Left lobe of liver (tissue), 2 donors: ENCODE measurements at regions not wholly inside any gene's neighbourhood (a gene's known extent, or its start where the extent isn't known, plus 50 kb on each side); places are given as distances from the start of the nearest gene placed in this dataset.

Source experiments
- ATAC-seq: fragments of 200-7000 bp; cut with Tn5 transposase; one replicate; pipeline ENCODE4 v1.9.1; 2020; ENCODE audit warnings: mild to moderate bottlenecking, moderate library complexity
- DNase-seq: peaks from one replicate; pipeline ENCODE4 v3.0.0-alpha.2; 2020; ENCODE audit warnings: low spot score
- donor health status: DM: no; HTN: no; CAD: no; lungs with moderate emphysema.
- donor health status: DM: no; HTN: yes; CAD: no.

GRCh38 chr13:33464345-33464744 is 178.8 kb upstream of the STARD13 start:
- DNase-seq (no peak), ATAC-seq (no peak)

- DNase-seq (no peak), ATAC-seq (no peak)
Observed at GRCh38 chr13:33466262-33466661, 180.7 kb upstream of the STARD13 start.

- no peak for ATAC-seq
- no peak for DNase-seq
Observed at GRCh38 chr13:33467556-33467955, 182.0 kb upstream of the STARD13 start.

GRCh38 chr13:33471204-33471603 is 185.6 kb upstream of the STARD13 start:
- no peak for DNase-seq
- no peak for ATAC-seq

- no peak for ATAC-seq
- DNase-seq: no peak
Observed at GRCh38 chr13:33472446-33472845, 186.9 kb upstream of the STARD13 start.

GRCh38 chr13:33479105-33479504 is 193.6 kb upstream of the STARD13 start:
- no peak for ATAC-seq

GRCh38 chr13:33480561-33480960 is 195.0 kb upstream of the STARD13 start:
- ATAC-seq (no peak), DNase-seq (no peak)

More at GRCh38 chr13:33479105-33479504, 193.6 kb upstream of the STARD13 start:
- no peak for DNase-seq

GRCh38 chr13:33483471-33483870 is 197.9 kb upstream of the STARD13 start:
- no peak for DNase-seq
- ATAC-seq: no peak

GRCh38 chr13:33485247-33485646 is 199.7 kb upstream of the STARD13 start:
- DNase-seq (no peak), ATAC-seq (no peak)

- DNase-seq (no peak), ATAC-seq (peak; percentile 61)
Observed at GRCh38 chr13:33487575-33488243, 202.2 kb upstream of the STARD13 start.

GRCh38 chr13:33489563-33489962 is 204.0 kb upstream of the STARD13 start:
- no peak for ATAC-seq

GRCh38 chr13:33490461-33491327 is 205.1 kb upstream of the STARD13 start:
- ATAC-seq (no peak), DNase-seq (no peak)

More at GRCh38 chr13:33489563-33489962, 204.0 kb upstream of the STARD13 start:
- no peak for DNase-seq

GRCh38 chr13:33493672-33494365 is 208.3 kb upstream of the STARD13 start:
- DNase-seq (peak; percentile 51), ATAC-seq (peak; percentile 96)

GRCh38 chr13:33494596-33495204 is 209.1 kb upstream of the STARD13 start:
- no peak for DNase-seq
- ATAC-seq: peak; percentile 49

- ATAC-seq (no peak), DNase-seq (no peak)
Observed at GRCh38 chr13:33496336-33496735, 210.8 kb upstream of the STARD13 start.

- no peak for ATAC-seq
- DNase-seq: no peak
Observed at GRCh38 chr13:33497146-33497845, 211.7 kb upstream of the STARD13 start.

GRCh38 chr13:33508060-33508459 is 222.5 kb upstream of the STARD13 start:
- ATAC-seq (no peak), DNase-seq (no peak)

- ATAC-seq (peak; percentile 61), DNase-seq (no peak)
Observed at GRCh38 chr13:33509642-33510229, 224.2 kb upstream of the STARD13 start.

- no peak for DNase-seq
- ATAC-seq: no peak
Observed at GRCh38 chr13:33510350-33510970, 224.9 kb upstream of the STARD13 start.
